ENCODE measurements at regions not wholly inside any gene's neighbourhood (a gene's known extent, or its start where the extent isn't known, plus 50 kb on each side); places are given as distances from the start of the nearest gene placed in this dataset.
A peak's percentile ranks its signal among the peaks of the same experiment; 100 is the strongest.
"Not testable (repeated sequence)": the region's sequence is repeated elsewhere in the genome, so short reads cannot be mapped to it uniquely, and the experiment has no call there.

DNA sequence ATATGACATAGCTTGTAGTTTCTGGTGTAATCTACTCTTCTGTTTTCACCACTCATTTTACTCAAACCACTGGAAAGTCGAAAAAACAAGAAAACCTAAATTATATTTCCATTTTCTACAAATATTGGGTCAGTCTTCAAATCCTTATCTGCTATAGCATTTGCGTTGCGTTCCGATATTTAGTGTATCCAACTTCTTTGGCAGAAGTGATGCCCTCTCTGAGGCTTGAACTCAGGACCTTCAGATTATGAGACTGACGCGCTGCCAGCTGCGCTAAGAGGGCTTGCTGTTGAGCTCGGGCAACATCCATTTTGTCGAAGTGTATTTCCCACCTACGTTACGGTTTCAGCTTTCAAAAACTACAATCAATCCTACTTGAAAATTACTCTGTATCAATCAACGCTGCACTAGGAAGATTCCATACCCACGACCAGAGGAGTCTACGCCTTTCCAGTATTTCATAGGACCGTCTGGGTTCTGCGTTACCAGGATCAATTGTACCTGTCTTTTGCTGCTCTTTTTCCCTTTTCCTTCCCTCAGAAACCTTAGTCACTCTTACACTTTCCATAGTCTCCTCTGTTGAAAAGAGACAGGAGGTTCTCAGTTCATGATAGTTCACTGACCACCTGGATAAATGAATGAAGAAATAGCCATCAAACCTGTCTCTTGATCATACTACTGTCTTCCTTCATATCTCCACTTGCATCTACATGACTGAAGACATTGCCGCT, 140.5 kb upstream of the ZNF322 start:
- DNase-seq, result not testable (repeated sequence)

DNA sequence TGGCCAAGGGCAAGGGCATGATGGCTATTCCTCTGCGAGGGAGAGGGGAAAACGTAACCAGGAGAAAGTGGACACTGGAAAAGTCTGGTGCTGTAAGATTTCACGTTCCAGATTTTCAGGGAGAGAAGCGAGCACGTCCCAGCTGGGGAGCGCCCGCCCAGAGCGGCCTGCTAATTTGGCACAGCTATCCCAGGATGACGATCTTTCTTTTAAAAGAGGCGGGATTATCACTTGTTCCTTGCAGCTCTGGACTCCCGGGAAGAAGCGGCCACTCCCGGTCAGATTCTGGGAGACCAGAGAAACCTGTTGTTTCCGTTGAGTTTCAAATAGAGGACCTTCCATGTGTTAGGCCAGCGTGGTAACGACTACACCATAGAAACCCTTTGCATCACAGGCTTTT, 144.2 kb upstream of the ZNF322 start:
- DNase-seq, result not testable (repeated sequence)

DNA sequence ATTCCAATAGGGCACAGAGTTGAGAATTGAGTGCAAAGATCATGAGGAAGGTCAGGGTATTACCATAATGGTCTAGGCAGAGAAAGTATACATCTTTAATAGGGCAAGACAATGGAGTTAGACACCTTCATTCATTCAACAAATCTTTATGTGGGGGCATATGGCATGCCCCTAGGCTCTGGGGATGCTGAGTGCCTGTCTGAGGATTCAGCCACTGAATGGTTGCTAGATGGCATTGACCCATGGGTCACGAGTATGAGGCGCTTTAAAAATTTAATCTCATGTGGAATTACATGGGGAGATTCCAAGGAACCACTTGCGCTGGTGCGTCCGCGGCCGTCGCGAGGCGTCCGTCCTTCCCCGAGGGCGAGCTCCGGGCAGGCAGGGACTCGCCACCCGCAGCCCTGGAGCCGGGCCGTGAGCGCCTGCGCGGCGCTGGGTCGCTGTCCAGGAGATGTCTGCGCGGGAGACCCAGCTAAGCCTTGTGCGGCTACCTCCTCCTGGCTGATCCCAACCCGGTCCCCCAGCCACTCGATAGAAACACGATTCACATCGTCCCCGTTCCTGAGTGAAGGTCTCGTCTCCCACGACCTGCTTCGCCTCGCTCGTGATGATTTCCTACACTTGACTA, 152.1 kb upstream of the ZNF322 start:
- not testable (repeated sequence) for DNase-seq

DNA sequence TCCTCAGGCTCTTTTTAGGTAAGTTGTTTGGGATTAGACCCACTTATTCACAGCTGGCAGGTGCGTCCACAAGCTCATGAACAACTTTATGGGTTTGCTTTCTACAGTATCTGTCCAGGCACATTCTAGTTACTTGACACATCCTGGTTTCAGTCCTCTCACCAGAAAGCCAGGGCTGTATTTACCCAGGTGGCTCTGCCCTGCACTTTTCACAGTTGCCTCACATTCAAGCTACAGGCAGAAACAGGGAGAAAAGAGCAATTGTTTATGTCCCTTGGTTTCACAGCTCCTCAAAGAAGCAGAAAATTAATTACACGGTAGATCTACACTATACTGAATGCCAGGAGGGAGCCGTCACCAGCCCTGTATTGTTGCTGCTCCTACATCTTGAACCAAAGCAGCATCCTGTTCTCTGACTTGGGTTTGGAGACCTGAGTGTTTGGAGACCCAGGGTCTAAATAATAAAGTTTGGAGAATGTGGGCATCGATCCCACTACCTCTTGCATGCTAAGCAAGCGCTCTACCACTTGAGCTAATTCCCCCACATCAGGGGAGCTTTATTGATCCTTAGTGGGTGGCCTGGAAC, 159.2 kb upstream of the ZNF322 start:
- not testable (repeated sequence) for DNase-seq

DNA sequence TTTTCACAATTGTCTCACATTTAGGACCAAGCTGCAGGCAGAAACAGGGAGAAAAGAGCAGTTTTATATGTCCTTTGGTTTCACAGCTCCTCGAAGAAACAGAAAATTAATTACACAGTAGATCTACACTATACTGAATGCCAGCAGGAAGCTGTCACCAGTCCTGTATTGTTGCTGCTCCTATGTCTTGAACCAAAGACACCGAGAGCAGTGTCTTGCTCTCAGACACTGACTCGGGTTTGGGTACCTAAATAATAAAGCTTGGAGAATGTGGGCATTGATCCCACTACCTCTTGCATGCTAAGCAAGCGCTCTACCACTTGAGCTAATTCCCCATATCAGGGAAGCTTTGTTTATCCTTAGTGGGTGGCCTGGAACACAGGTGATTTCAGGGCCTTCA, 168.4 kb upstream of the ZNF322 start:
- not testable (repeated sequence) for DNase-seq

DNA sequence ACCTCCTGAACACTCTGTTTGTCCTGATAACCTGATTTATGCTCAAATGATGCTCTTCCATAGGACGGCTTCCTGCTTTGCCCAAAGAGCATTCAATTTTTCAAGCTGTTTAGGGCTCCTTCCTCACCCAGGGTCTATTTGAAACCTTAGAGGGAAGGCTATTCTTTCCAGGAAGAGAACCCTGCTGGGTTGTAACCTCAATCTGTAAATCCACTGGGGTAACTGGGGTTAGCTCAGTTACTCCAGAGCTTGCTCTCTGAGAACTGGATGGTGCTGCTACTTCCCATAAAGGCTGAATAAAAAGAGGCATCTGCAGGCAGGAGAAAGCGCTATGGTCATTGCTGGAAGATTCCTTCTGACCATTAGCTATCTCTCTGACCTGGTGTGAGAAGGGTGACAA, 169.9 kb upstream of the ZNF322 start:
- DNase-seq, result not testable (repeated sequence)

DNA sequence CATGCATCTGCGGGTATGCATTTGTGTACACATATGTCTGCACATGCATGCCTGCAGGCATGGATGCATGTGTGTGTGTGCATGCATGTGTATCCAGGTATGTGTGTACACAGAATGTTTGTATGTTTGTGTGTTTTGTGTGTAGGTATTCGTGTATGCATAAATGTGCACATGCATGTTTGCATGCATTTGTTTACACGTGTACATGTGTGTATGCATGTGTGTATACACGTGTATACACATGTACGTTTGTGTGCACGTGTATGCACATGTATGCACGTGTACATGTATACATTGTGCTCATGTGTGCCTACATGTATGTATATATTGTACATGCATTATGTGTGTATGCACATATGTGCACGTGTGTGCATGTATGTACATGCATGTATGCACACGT, 171.4 kb upstream of the ZNF322 start:
- DNase-seq, result not testable (repeated sequence)

DNA sequence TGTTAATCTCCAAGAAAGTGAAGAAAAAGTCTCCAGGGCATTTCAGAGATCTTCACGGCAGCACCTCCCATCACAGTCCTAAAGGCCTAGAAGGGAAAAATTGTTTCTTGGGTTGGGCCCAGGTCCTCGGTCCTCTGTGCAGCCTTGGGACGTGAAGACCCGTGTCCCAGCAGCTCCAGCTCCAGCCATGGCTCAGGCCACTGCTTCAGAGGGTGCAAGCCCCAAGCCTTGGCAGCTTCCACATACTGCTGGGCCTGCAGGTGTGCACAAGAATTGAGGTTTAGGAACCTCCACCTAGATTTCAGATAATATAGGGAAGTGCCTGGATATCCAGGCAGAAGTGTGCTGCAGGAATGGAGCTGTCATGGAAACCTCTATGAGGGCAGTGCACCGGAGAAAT, 176.2 kb upstream of the ZNF322 start:
- not testable (repeated sequence) for DNase-seq

DNA sequence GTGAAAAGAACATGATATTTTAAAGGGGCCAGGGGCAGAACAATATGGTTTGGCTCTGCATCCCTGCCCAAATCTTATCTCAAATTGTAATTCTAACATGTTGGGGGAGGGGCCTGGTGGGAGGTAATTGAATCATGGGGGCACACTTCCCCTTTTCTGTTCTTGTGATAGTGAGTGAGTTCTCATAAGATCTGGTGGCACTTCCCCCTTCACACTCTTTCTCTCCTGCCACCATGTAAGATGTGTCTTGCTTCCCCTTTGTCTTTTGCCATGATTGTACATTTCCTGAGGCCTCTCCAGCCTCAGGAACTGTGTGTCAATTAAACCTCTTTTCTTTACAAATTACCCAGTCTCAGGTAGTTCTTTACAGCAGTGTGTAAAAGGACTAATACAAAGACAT, 177.1 kb upstream of the ZNF322 start:
- not testable (repeated sequence) for DNase-seq

DNA sequence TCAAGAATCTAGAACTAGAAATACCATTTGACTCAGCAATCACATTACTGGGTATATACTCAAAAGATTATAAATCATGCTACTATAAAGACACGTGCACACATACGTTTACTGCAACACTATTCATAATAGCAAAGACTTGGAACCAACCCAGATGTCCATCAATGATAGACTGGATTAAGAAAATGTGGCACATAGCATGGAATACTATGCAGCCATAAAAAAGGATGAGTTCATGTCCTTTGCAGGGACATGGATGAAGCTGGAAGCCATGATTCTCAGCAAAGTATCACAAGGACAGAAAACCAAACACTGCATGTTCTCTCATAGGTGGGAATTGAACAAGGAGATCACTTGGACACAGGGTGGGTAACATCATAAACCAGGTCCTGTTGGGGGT, 185.3 kb upstream of the ZNF322 start:
- not testable (repeated sequence) for DNase-seq

DNA sequence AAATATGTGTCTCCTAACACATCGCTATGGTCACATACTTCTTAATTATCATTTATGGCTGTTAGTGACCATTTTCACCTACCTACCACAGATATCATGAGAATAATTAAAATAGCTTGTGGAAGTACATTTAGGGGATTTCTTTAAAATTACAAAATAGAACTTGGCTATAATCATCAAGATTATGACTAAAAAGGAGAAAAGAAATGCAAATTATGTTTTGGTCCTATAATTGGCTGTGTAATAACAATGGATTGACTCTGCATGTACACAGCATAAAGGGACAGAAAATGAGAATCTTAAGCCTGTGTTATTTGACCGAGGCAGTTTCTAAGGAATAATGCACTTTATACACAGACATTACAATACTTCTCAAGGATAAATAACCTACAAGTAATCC, 197.7 kb upstream of the ZNF322 start:
- DNase-seq, result not testable (repeated sequence)

DNA sequence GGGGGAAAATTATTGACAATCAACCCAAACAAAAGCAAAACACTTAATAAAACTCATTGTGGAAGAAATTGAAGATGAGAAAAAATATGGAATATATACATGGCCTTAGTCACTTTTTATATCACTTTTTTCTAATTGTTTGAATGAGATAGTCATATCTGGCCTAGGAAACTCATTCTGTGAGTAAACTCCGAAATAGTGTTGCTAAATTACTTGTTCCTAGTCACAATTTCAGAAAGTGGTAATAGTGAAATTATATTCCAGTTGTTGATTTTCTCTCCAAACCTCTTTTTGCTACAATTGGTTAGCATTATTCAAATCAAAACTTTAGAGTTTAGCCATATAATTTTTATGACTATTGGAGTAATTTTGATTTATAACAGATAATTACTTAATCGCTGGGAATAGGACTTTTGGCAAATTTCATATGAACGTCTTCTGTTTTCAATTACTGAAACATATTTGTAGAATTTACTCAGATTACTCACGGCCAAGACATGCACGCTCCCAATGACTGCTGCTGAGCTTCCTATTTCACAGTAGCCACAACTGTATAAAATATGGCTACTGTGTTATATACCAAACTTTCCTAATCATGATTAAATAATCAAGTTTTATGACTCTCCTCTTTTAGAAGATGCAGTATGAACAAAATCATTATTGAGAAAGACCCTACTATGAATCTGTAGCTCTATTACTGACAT, 199.7 kb upstream of the ZNF322 start:
- not testable (repeated sequence) for DNase-seq

DNA sequence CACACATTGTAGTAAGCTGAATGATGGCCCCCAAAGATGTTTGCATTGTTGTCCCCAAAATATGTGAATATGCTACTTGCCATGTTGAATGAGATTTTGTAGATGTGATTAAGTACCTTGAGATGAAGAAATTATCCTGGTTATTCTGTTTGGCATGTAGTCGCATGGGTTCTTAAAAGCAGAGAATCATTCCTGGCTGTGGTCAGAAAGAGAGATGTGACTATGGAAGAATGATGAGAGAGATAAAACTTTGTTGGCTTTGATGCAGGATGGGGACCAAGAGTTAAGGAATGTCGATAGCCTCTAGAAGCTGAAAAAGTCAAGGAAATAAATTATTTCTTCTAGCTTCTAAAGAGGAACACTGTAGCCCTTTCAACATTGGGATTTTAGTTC, 200.2 kb upstream of the ZNF322 start:
- DNase-seq, result not testable (repeated sequence)

DNA sequence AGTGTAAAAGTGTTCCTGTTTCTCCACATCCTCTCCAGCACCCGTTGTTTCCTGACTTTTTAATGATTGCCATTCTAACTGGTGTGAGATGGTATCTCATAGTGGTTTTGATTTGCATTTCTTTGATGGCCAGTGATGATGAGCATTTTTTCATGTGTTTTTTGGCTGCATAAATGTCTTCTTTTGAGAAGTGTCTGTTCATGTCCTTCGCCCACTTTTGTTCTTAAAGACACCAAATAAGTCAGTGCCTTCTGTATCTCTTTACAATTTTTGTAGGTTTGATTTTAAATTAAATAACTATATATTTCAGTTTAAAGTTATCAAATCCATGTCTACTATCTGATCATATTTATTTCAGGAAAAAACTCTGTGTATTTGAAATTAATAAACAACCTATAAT, 202.4 kb upstream of the ZNF322 start:
- DNase-seq, result not testable (repeated sequence)

DNA sequence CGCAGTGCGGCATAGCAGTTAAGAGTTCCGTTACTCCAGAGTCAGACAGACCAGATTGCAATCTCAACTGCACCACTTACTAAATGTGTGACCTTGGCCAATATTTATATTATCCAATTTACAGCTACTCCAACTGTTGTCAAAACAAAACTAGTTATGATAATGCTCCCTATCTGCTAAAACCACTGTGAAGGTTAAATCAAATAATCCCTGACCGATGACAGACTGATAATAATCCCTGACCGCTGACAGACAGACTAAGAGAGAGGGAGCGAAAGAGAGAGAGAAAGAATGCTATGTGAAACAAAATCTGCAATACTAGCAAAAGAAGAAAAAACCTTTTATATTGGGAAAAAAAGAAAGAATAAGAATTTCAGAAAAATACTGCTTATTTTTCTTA, 204.1 kb upstream of the ZNF322 start:
- DNase-seq, result not testable (repeated sequence)

DNA sequence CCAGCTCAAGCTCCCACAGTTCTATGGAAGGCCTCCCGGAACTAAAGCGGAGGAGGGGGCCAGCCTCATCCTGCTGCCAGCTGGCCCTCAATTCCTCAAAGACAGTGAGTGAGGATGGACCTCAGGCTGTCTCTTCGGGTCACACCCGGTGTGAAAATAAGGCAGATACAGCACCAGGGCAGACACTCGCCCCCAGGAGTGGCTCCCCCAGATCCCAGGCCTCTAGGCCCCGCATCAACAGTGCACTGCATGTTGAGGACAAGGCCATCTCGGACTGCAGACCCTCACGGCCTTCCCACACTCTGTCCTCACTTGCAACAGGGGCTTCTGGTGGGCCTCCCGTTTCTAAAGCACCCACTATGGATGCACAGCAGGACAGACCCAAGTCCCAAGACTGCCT, 239.2 kb upstream of the ZNF322 start:
- not testable (repeated sequence) for DNase-seq

DNA sequence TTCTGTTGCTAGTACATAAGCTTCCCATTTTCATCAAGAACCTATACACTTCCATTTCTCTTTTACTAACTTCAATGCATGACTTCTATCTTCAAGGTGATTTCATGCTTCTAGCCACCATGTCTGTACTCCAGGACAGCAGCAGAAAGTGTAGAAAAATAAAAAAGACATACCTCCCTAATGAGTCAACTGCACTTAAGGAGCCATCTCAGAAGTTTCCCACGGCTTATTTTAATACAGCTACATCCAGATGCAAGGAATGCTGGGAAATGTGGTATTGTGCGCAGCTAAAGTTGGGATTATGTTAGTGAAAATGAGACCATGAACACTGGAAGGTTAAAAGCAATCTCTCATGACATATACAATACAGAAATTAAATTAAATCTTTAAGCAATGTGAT, 264.7 kb upstream of the ZNF322 start:
- DNase-seq, result not testable (repeated sequence)

DNA sequence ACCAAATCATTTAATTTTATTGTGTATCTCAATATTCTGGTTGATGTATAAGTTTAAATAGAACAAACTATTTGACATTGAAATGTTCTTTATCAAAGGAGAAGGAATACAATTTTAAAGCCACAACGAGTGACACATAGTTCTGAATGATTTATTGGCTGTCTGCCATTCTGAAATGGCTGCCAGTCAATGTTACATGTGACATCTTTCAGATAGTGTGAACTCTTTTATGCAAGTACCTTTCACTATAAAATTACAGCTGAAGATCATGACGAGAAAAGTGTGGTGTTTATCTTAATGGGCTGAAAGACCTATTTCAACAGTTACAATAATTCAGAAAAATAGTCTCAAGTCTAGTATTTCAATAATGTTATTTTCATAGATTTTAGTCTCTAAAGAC, 268.6 kb upstream of the ZNF322 start:
- not testable (repeated sequence) for DNase-seq

DNA sequence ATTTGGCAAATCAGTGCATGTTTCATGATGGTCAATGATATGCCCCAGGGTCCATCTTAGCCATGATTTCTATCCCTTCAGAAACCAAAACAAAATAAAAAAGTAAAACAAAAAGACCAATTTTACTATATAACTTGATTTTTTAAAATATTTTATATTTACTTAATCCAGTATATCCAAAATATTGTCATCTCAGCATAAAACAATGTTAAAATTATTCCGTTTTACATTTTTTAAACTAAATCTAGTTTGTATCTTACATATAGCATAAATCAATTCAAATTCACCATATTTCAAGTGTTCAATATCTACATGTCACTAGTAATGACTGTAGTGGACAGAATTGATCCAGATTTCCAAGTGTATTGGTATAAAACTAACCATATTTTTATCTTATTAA, 277.7 kb upstream of the ZNF322 start:
- DNase-seq, result not testable (repeated sequence)

DNA sequence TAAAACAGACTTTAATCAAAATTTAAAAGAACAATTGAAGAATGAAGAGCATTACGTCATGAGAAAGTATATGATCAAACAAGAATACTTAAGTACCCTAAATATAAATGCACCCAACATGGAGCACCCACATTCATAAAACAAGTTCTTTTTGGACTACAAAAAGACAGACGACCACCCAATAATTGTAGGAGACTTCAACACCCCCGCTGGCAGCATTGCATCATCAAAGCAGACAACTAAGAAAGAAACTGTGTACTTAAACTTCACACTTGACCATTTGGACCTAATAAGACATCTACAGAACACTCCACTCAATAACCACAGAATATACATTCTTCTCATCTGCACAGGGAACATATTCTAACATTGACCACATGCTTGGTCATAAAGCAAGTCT, 291.7 kb upstream of the ZNF322 start:
- DNase-seq, result not testable (repeated sequence)

DNA sequence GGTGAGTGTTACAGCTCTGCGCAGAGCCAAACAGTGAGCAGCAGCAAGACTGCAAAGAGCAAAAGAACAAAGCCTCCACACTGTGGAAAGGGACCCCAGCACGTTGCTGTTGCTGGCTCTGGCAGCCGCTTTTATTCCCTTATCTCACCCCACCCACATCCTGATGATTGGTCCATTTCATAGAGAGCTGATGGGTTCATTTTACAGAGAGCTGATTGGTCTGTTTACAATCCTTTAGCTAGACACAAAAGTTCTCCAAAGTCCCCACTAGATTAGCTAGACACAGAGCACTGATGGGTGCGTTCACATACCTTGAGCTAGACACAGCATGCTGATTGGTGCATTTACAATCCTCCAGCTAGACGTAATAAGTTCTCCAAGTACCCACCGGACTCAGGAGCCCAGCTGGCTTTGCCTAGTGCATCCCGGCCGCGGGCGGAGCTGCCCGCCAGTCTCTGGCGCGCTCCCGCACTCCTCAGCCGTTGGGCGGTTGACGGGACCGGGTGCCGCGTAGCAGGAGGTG, 291.4 kb upstream of the PRSS16 start:
- peak; percentile 53 for DNase-seq

DNA sequence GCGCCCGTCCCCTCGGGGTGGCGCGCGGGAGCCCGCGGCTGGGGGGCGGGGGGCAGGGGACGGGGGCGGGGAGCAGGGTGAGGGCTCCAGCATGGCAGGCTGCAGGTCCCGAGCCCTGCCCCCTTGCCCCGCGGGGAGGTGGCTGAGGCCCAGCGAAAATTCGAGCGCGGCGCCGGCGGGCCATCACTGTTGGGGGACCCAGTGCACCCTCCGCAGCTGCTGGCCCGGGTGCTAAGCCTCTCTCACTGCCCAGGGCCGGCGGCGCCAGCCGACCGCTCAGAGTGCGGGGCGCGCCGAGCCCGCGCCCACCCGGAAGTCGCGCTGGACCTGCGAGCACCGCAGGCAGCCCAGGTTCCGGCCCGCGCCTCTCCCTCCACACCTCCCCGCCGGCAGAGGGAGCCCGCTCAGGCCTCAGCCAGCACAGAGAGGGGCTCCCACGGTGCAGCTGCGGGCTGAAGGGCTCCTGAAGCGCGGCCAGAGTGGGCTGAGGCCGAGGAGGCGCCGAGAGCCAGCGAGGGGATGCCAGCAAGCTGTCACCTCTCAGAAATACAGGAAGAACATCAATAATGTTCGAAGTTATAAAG, 290.8 kb upstream of the PRSS16 start:
- peak; percentile 87 for DNase-seq

Data from activated naive CD4-positive, alpha-beta T cell treated with anti-CD3 and anti-CD28 coated beads, Interleukin-2, amount 50 U/mL, for 16 hours (primary cell).